ENCODE measurements at regions not wholly inside any gene's neighbourhood (a gene's known extent, or its start where the extent isn't known, plus 50 kb on each side); places are given as distances from the start of the nearest gene placed in this dataset.
"Not testable (repeated sequence)": the region's sequence is repeated elsewhere in the genome, so short reads cannot be mapped to it uniquely, and the experiment has no call there.

- not testable (repeated sequence) for TF ChIP-seq POLR2A (IDR thresholded peaks at IDR 0.05); CTCF (IDR thresholded peaks at IDR 0.05 in 4 of 5, conservative IDR thresholded peaks at IDR 0.05 in 1 of 5)
Measured at GRCh38 chr15:79744485-79744884, 152.3 kb downstream of the MTHFS start.
